ENCODE measurements at regions not wholly inside any gene's neighbourhood (a gene's known extent, or its start where the extent isn't known, plus 50 kb on each side); places are given as distances from the start of the nearest gene placed in this dataset.

- DNase-seq (ENCODE audit: low read depth in 2 of 2): no peak
Measured at GRCh38 chr4:142960867-142961644, 115.0 kb upstream of the INPP4B start.

- no peak for DNase-seq (ENCODE audit: low read depth in 2 of 2)
Measured at GRCh38 chr4:142961866-142962265, 115.8 kb upstream of the INPP4B start.

GRCh38 chr4:142974328-142974727 is 128.2 kb upstream of the INPP4B start:
- no peak for DNase-seq (ENCODE audit: low read depth in 2 of 2)

- no peak for DNase-seq (ENCODE audit: low read depth in 2 of 2)
Measured at GRCh38 chr4:142975618-142976017, 129.5 kb upstream of the INPP4B start.

GRCh38 chr4:142976482-142976881 is 130.4 kb upstream of the INPP4B start:
- no peak for DNase-seq (ENCODE audit: low read depth in 2 of 2)

- DNase-seq (ENCODE audit: low read depth in 2 of 2): no peak
Measured at GRCh38 chr4:142977182-142977581, 131.1 kb upstream of the INPP4B start.

- no peak for DNase-seq (ENCODE audit: low read depth in 2 of 2)
Measured at GRCh38 chr4:142983065-142983464, 137.0 kb upstream of the INPP4B start.

- DNase-seq (ENCODE audit: low read depth in 2 of 2): no peak
Measured at GRCh38 chr4:142983589-142983988, 137.5 kb upstream of the INPP4B start.

- no peak for DNase-seq (ENCODE audit: low read depth in 2 of 2)
Measured at GRCh38 chr4:142984871-142985585, 138.9 kb upstream of the INPP4B start.

GRCh38 chr4:143016171-143016570 is 168.5 kb upstream of the USP38 start:
- DNase-seq (ENCODE audit: low read depth in 2 of 2): no peak

- no peak for DNase-seq (ENCODE audit: low read depth in 2 of 2)
Measured at GRCh38 chr4:143017210-143017609, 167.5 kb upstream of the USP38 start.

- DNase-seq (ENCODE audit: low read depth in 2 of 2): no peak
Measured at GRCh38 chr4:143019351-143019750, 165.4 kb upstream of the USP38 start.

- DNase-seq (ENCODE audit: low read depth in 2 of 2): no peak
Measured at GRCh38 chr4:143021384-143021783, 163.3 kb upstream of the USP38 start.

GRCh38 chr4:143023239-143023918 is 161.3 kb upstream of the USP38 start:
- DNase-seq (ENCODE audit: low read depth in 2 of 2): no peak

- peak; percentile 16 to 23 for DNase-seq (ENCODE audit: low read depth in 2 of 2)
Measured at GRCh38 chr4:143025081-143025704, 159.5 kb upstream of the USP38 start.

GRCh38 chr4:143026459-143027170 is 158.1 kb upstream of the USP38 start:
- DNase-seq (ENCODE audit: low read depth in 2 of 2): no peak

- DNase-seq (ENCODE audit: low read depth in 2 of 2): no peak
Measured at GRCh38 chr4:143035661-143036060, 149.1 kb upstream of the USP38 start.

GRCh38 chr4:143036443-143036842 is 148.3 kb upstream of the USP38 start:
- no peak for DNase-seq (ENCODE audit: low read depth in 2 of 2)

- DNase-seq (ENCODE audit: low read depth in 2 of 2): no peak
Measured at GRCh38 chr4:143046454-143046853, 138.3 kb upstream of the USP38 start.

- no peak for DNase-seq (ENCODE audit: low read depth in 2 of 2)
Measured at GRCh38 chr4:143046906-143047305, 137.8 kb upstream of the USP38 start.

- DNase-seq (ENCODE audit: low read depth in 2 of 2): no peak
Measured at GRCh38 chr4:143054971-143055370, 129.7 kb upstream of the USP38 start.

GRCh38 chr4:143055997-143056396 is 128.7 kb upstream of the USP38 start:
- no peak for DNase-seq (ENCODE audit: low read depth in 2 of 2)

Measured in fibroblast of skin of left quadriceps (primary cell).